Calu3 (cell line): ENCODE measurements at regions not wholly inside any gene's neighbourhood (a gene's known extent, or its start where the extent isn't known, plus 50 kb on each side); places are given as distances from the start of the nearest gene placed in this dataset.

ENCODE experiments used
- BruUV-seq: library from RNA; stranded (reverse); fragments of 400-500 nt; replicated peaks from 2 replicates; lab custom pipeline; 2021; lab: Mats Ljungman, UMichigan
- CTCF ChIA-PET: fragments of 300-600 bp; sonication (Branson Sonifier 250); formaldehyde crosslinking; loops from one replicate; lab custom pipeline; 2022; ENCODE audit warnings: antibody characterized with exemption; lab: Charles Lee
- DNase-seq: peaks from one replicate; pipeline ENCODE4 v3.0.0; 2022
- H3K27ac Mint-ChIP-seq: one replicate; pipeline ENCODE4 v1.8.0; 2022; ENCODE audit warnings: mixed read lengths; ENCODE audit not compliant: unreplicated experiment
- H3K27me3 Mint-ChIP-seq: one replicate; pipeline ENCODE4 v1.8.0; 2022; ENCODE audit warnings: mixed read lengths; ENCODE audit not compliant: unreplicated experiment
- H3K36me3 Mint-ChIP-seq: one replicate; pipeline ENCODE4 v1.8.0; 2022; ENCODE audit warnings: mild to moderate bottlenecking, moderate library complexity, mixed read lengths; ENCODE audit not compliant: insufficient read depth, unreplicated experiment
- H3K4me1 Mint-ChIP-seq: one replicate; pipeline ENCODE4 v1.8.0; 2022; ENCODE audit warnings: mild to moderate bottlenecking, low read depth, mixed read lengths; ENCODE audit not compliant: unreplicated experiment
- H3K4me3 Mint-ChIP-seq: one replicate; pipeline ENCODE4 v1.8.0; 2022; ENCODE audit warnings: mild to moderate bottlenecking, low read depth, moderate library complexity, mixed read lengths; ENCODE audit not compliant: unreplicated experiment
- H3K9me3 Mint-ChIP-seq: one replicate; pipeline ENCODE4 v1.8.0; 2022; ENCODE audit warnings: low read depth, mixed read lengths; ENCODE audit not compliant: unreplicated experiment
- CTCF ChIP-seq: fragments of 200-600 bp; IDR thresholded peaks from one replicate; pipeline ENCODE4 v1.8.0; 2022; ENCODE audit warnings: antibody characterized with exemption; ENCODE audit not compliant: unreplicated experiment
- intact Hi-C: fragments of 100-400 bp; cut with micrococcal nuclease; formaldehyde crosslinking; loops from one replicate; pipeline ENCODE4 v1.10.0; 2022; ENCODE audit not compliant: unreplicated experiment

GRCh38 chr5:111636736-111637135, 120.3 kb downstream of the NREP start:
- intact Hi-C loops: no loop called here
- CTCF ChIA-PET: no interaction called here
- no peaks in the 10 kb centered on the region for H3K4me1 Mint-ChIP-seq
- no TSS peak for BruUV-seq
- no peak for DNase-seq
- H3K9me3 Mint-ChIP-seq: peaks cover 9% of the 10 kb centered on the region
- H3K27me3 Mint-ChIP-seq: no peaks in the 10 kb centered on the region
- H3K4me3 Mint-ChIP-seq: no peak overlapping the region
- no peak overlapping the region for H3K27ac Mint-ChIP-seq
- no peak for TF ChIP-seq CTCF
- no peaks in the 10 kb centered on the region for H3K36me3 Mint-ChIP-seq

GRCh38 chr5:111635916-111636570, 121.0 kb downstream of the NREP start:
- intact Hi-C loops: no loop called here
- no peaks in the 10 kb centered on the region for H3K4me1 Mint-ChIP-seq
- no peak overlapping the region for H3K4me3 Mint-ChIP-seq
- H3K36me3 Mint-ChIP-seq: no peaks in the 10 kb centered on the region
- H3K9me3 Mint-ChIP-seq: peaks cover 9% of the 10 kb centered on the region
- DNase-seq: no peak
- BruUV-seq: no TSS peak
- no peak for TF ChIP-seq CTCF
- no peak overlapping the region for H3K27ac Mint-ChIP-seq
- H3K27me3 Mint-ChIP-seq: no peaks in the 10 kb centered on the region
- CTCF ChIA-PET: no interaction called here

- Mint-ChIP-seq H3K9me3 (peaks cover 9% of the 10 kb centered on the region), H3K27me3 (no peaks in the 10 kb centered on the region), H3K36me3 (no peaks in the 10 kb centered on the region), H3K27ac (no peak overlapping the region), H3K4me1 (no peaks in the 10 kb centered on the region), H3K4me3 (no peak overlapping the region)
- intact Hi-C loops: no loop called here
- no peak for DNase-seq
- CTCF ChIA-PET: interaction anchor here (0.6 kb wide), 1 partner anchor 130 kb away, joined by 6 read pairs; no protein-coding TSS in a partner anchor
- no peak for TF ChIP-seq CTCF
- no TSS peak for BruUV-seq
These were observed 121.7 kb downstream of the NREP start for GRCh38 chr5:111635151-111635902.

- Mint-ChIP-seq H3K27me3 (no peaks in the 10 kb centered on the region), H3K9me3 (peaks cover 2% of the 10 kb centered on the region), H3K4me3 (no peak overlapping the region), H3K4me1 (no peaks in the 10 kb centered on the region), H3K36me3 (no peaks in the 10 kb centered on the region), H3K27ac (no peak overlapping the region)
- CTCF ChIA-PET: no interaction called here
- intact Hi-C loops: no loop called here
- no TSS peak for BruUV-seq
- DNase-seq: no peak
- no peak for TF ChIP-seq CTCF
These were observed 119.0 kb upstream of the STARD4 start for GRCh38 chr5:111631328-111631727.
